Esophagus muscularis mucosa (tissue), 3 donors: ENCODE measurements at regions not wholly inside any gene's neighbourhood (a gene's known extent, or its start where the extent isn't known, plus 50 kb on each side); places are given as distances from the start of the nearest gene placed in this dataset.

Experiments
- POLR2A ChIP-seq: fragments of 450-650 bp; IDR thresholded peaks from one replicate; pipeline ENCODE4 v1.6.1; 2017; ENCODE audit warnings: antibody characterized with exemption, moderate library complexity, mild to moderate bottlenecking, low read depth
- POLR2AphosphoS5 ChIP-seq, 2 donors: sonication (generic); formaldehyde crosslinking; IDR thresholded peaks; one replicate each; pipeline ENCODE4 v1.6.1; 2017; ENCODE audit warnings: antibody characterized with exemption in 2 of 2
- TF ChIP-seq, protein P1 (sequence below), 3 experiments: fragments of 200-600 bp in 2 of 3; fragments of 450-650 bp in 1 of 3; sonication (generic) in 2 of 3; IDR thresholded peaks; one replicate each; pipeline ENCODE4 v1.5.1; 2017 to 2019; ENCODE audit warnings: antibody characterized with exemption in 3 of 3, mild to moderate bottlenecking in 2 of 3, moderate library complexity in 1 of 3

- TF ChIP-seq POLR2A: no peak
- TF ChIP-seq, protein P1, sequence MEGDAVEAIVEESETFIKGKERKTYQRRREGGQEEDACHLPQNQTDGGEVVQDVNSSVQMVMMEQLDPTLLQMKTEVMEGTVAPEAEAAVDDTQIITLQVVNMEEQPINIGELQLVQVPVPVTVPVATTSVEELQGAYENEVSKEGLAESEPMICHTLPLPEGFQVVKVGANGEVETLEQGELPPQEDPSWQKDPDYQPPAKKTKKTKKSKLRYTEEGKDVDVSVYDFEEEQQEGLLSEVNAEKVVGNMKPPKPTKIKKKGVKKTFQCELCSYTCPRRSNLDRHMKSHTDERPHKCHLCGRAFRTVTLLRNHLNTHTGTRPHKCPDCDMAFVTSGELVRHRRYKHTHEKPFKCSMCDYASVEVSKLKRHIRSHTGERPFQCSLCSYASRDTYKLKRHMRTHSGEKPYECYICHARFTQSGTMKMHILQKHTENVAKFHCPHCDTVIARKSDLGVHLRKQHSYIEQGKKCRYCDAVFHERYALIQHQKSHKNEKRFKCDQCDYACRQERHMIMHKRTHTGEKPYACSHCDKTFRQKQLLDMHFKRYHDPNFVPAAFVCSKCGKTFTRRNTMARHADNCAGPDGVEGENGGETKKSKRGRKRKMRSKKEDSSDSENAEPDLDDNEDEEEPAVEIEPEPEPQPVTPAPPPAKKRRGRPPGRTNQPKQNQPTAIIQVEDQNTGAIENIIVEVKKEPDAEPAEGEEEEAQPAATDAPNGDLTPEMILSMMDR (IDR thresholded peaks at IDR 0.05): no peak
- no peak for TF ChIP-seq POLR2AphosphoS5 (IDR thresholded peaks at IDR 0.05)
Observed at GRCh38 chr4:124234771-124235170, 477.8 kb downstream of the ANKRD50 start.
